K562 (cell line): ENCODE measurements at regions not wholly inside any gene's neighbourhood (a gene's known extent, or its start where the extent isn't known, plus 50 kb on each side); places are given as distances from the start of the nearest gene placed in this dataset.

Source experiments
- ATAC-seq: fragments of 200-7000 bp; cut with Tn5 transposase; 3 replicates; pipeline ENCODE4 v1.9.1; 2020; ENCODE audit warnings: moderate library complexity
- BruUV-seq: library from RNA; stranded (reverse); fragments of 400-500 nt; replicated peaks from 2 replicates; lab custom pipeline; 2021; lab: Mats Ljungman, UMichigan
- CTCF ChIA-PET: fragments of 300-600 bp; formaldehyde crosslinking; extraction: SDS; loops from one replicate; lab custom pipeline; 2021; ENCODE audit warnings: low intra/inter-chr PET ratio; lab: Yijun Ruan, JAX
- POLR2A ChIA-PET: fragments of 300-600, 350-650 bp; sonication (Branson Sonifier 250); formaldehyde crosslinking; extraction: SDS; loops from one replicate; lab custom pipeline; 2021; ENCODE audit warnings: antibody characterized with exemption, inconsistent platforms; lab: Yijun Ruan, JAX
- DNase-seq, 4 experiments: peaks; one replicate each; pipeline versions ENCODE4 v3.0.0 to v3.0.0-alpha.2; 2011 to 2018; ENCODE audit warnings: low spot score in 3 of 4, mixed read lengths in 3 of 4; ENCODE audit errors: extremely low read depth in 1 of 4
- FAIRE-seq: peaks from 2 replicates; lab custom pipeline; 2011; peaks lifted over from hg19 to GRCh38; lab: Jason Lieb, UNC
- H2AFZ ChIP-seq: 2 replicates; pipeline ENCODE4 v1.6.0; 2011; ENCODE audit warnings: low read depth, low read length, control low read depth, inconsistent platforms
- H3K27ac ChIP-seq: fragments of 200-600 bp; 3 replicates; pipeline ENCODE4 v1.8.0; 2011; ENCODE audit warnings: low read depth, mild to moderate bottlenecking, control low read depth, inconsistent platforms, low read length, moderate library complexity, mixed read lengths; ENCODE audit errors: extremely low read depth
- H3K27me3 ChIP-seq, 2 experiments: fragments of 300-600 bp in 1 of 2; 2 replicates in 1 of 2; 3 replicates in 1 of 2; pipeline versions ENCODE4 v1.6.0 to v1.8.0; 2011; ENCODE audit warnings: inconsistent platforms in 2 of 2, low read length in 2 of 2, mild to moderate bottlenecking in 1 of 2, mixed read lengths in 1 of 2, moderate library complexity in 1 of 2; ENCODE audit not compliant: control insufficient read depth in 2 of 2, insufficient read depth in 2 of 2
- H3K36me3 ChIP-seq: fragments of 300-600 bp; 3 replicates; pipeline ENCODE4 v1.8.0; 2011; ENCODE audit warnings: mild to moderate bottlenecking, low read length, inconsistent platforms; ENCODE audit not compliant: control insufficient read depth, insufficient read depth
- H3K4me1 ChIP-seq, 2 experiments: fragments of 200-600 bp in 1 of 2; replicated peaks in 1 of 2; 2 replicates in 1 of 2; 3 replicates in 1 of 2; pipeline versions ENCODE4 v1.5.1 to v1.8.0; 2011; ENCODE audit warnings: inconsistent platforms in 2 of 2, low read length in 2 of 2, mild to moderate bottlenecking in 1 of 2, mixed read lengths in 1 of 2, moderate library complexity in 1 of 2; ENCODE audit not compliant: control insufficient read depth in 2 of 2, insufficient read depth in 2 of 2
- H3K4me2 ChIP-seq: 2 replicates; pipeline ENCODE4 v1.6.1; 2011; ENCODE audit warnings: low read length, control low read depth, inconsistent platforms, mixed read lengths; ENCODE audit not compliant: insufficient read depth
- H3K4me3 ChIP-seq: fragments of 200-600 bp; sonication (generic), shearing (Covaris generic); 2 replicates; pipeline ENCODE4 v1.5.1; 2016; ENCODE audit warnings: control low read depth, inconsistent platforms
- H3K79me2 ChIP-seq: fragments of 200-600 bp; 3 replicates; pipeline ENCODE4 v1.8.0; 2011; ENCODE audit warnings: low read length, inconsistent platforms; ENCODE audit not compliant: control insufficient read depth, insufficient read depth
- H3K9ac ChIP-seq, 2 experiments: 2 replicates each; pipeline versions ENCODE4 v1.6.0 to v1.6.1; 2011; ENCODE audit warnings: low read depth in 2 of 2, low read length in 2 of 2, control low read depth in 1 of 2, inconsistent platforms in 1 of 2, mild to moderate bottlenecking in 1 of 2, mixed read lengths in 1 of 2; ENCODE audit not compliant: insufficient read depth in 1 of 2
- H3K9me1 ChIP-seq: one replicate; pipeline ENCODE4 v1.6.0; 2011; ENCODE audit warnings: inconsistent platforms, mild to moderate bottlenecking, low read length, moderate library complexity; ENCODE audit not compliant: control insufficient read depth, insufficient read depth
- H3K9me3 ChIP-seq: replicated peaks from 2 replicates; pipeline ENCODE4 v1.5.1; 2011; ENCODE audit warnings: low read depth, low read length, inconsistent platforms; ENCODE audit not compliant: control insufficient read depth, insufficient read depth
- H4K20me1 ChIP-seq: replicated peaks from 2 replicates; pipeline ENCODE4 v1.6.1; 2011; ENCODE audit warnings: low read length, inconsistent platforms, mixed read lengths; ENCODE audit not compliant: control insufficient read depth, insufficient read depth
- MECOM ChIP-seq: fragments of 250-450 bp; sonication (Bioruptor Pico); IDR thresholded peaks from 2 replicates; pipeline ENCODE4 v1.8.0; 2022; ENCODE audit warnings: inconsistent platforms
- SMC3 ChIP-seq: conservative IDR thresholded peaks from 2 replicates; pipeline ENCODE4 v1.6.1; 2011; ENCODE audit warnings: low read depth, low read length, improper control_type of control experiment; ENCODE audit not compliant: insufficient read depth
- TGIF2 ChIP-seq: sonication (generic); formaldehyde crosslinking; IDR thresholded peaks from 2 replicates; pipeline ENCODE4 v1.8.1; 2022; ENCODE audit warnings: mild to moderate bottlenecking, missing genetic modification reagents, moderate library complexity
- THRA ChIP-seq: fragments of 450-650 bp; IDR thresholded peaks from 2 replicates; pipeline ENCODE4 v1.6.1; 2017; ENCODE audit warnings: mild to moderate bottlenecking, moderate library complexity
- ZBTB43 ChIP-seq: sonication (generic); formaldehyde crosslinking; IDR thresholded peaks from 2 replicates; pipeline ENCODE4 v1.8.0; 2023; ENCODE audit warnings: mild to moderate bottlenecking, missing genetic modification reagents
- ZNF280B ChIP-seq: fragments of 250-450 bp; sonication (Bioruptor Pico); IDR thresholded peaks from 2 replicates; pipeline ENCODE4 v1.5.1; 2021; ENCODE audit warnings: mild to moderate bottlenecking
- ZNF41 ChIP-seq: fragments of 250-450 bp; sonication (Bioruptor Pico); conservative IDR thresholded peaks from 2 replicates; pipeline ENCODE4 v1.4.0; 2020; ENCODE audit warnings: mild to moderate bottlenecking
- ZNF583 ChIP-seq: fragments of 250-450 bp; sonication (Bioruptor Pico); IDR thresholded peaks from 2 replicates; pipeline ENCODE4 v1.4.0; 2020
- ZNF77 ChIP-seq: fragments of 250-450 bp; sonication (Bioruptor Pico); IDR thresholded peaks from 2 replicates; pipeline ENCODE4 v1.5.0; 2020
- WGBS: fragments of 100-300 bp; shearing (Covaris generic); methylation state at CpG from one replicate; pipeline ENCODE4 v1.1.6; 2016; ENCODE audit warnings: low coverage, mixed read lengths; ENCODE audit not compliant: insufficient coverage; ENCODE audit errors: missing lambda C conversion rate; 5-methylcytosine and 5-hydroxymethylcytosine counted together
- in situ Hi-C: fragments of 300-500 bp; cut with MboI; formaldehyde crosslinking; loops from 4 replicates; pipeline ENCODE4 v1.15.0; 2018; ENCODE audit warnings: inconsistent platforms, mixed read lengths
- intact Hi-C: fragments of 100-400 bp; cut with micrococcal nuclease; formaldehyde crosslinking; loops from 2 replicates; pipeline ENCODE4 v1.14.2; 2022

GRCh38 chr4:29082684-29083083 is 1637.5 kb upstream of the PCDH7 start:
- CTCF ChIA-PET = no interaction called here
- Histone ChIP-seq H3K9me1 (no peaks in the 10 kb centered on the region), H4K20me1 (no peaks in the 10 kb centered on the region), H3K27ac (no peak overlapping the region), H3K9ac (no peak overlapping the region), H3K9me3 (no peaks in the 10 kb centered on the region), H3K4me1 (no peaks in the 10 kb centered on the region), H3K4me3 (no peak overlapping the region), H3K36me3 (no peaks in the 10 kb centered on the region), H2AFZ (no peak overlapping the region), H3K79me2 (no peaks in the 10 kb centered on the region), H3K27me3 (no peaks in the 10 kb centered on the region), H3K4me2 (no peak overlapping the region)
- POLR2A ChIA-PET = no interaction called here
- no peak for TF ChIP-seq ZBTB43 (CRISPR knock-in tag)
- TF ChIP-seq ZNF41 (CRISPR knock-in tag) = no peak
- no peak for TF ChIP-seq ZNF583
- TF ChIP-seq SMC3 = no peak
- no peak for TF ChIP-seq ZNF280B
- no peak for TF ChIP-seq TGIF2 (CRISPR knock-in tag)
- no peak for TF ChIP-seq MECOM (CRISPR knock-in tag)
- no peak for TF ChIP-seq ZNF77 (CRISPR knock-in tag)
- TF ChIP-seq THRA = no peak
- DNase-seq (no peak), FAIRE-seq (no peak), ATAC-seq (no peak)
- no TSS peak for BruUV-seq
- in situ Hi-C loops (no loop called here), intact Hi-C loops (no loop called here)
- 2% methylated on average over 5 of the region's 5 CpGs for WGBS
